ENCODE measurements at regions not wholly inside any gene's neighbourhood (a gene's known extent, or its start where the extent isn't known, plus 50 kb on each side); places are given as distances from the start of the nearest gene placed in this dataset.
A peak's percentile ranks its signal among the peaks of the same experiment; 100 is the strongest.
"Not testable (repeated sequence)": the region's sequence is repeated elsewhere in the genome, so short reads cannot be mapped to it uniquely, and the experiment has no call there.

GRCh38 chr4:11675051-11675800, 246.5 kb upstream of the HS3ST1 start:
- Histone ChIP-seq H3K9me3 (ENCODE audit: control insufficient read depth, low read depth, low read length) (no peaks in the 10 kb centered on the region), H3K27me3 (ENCODE audit: control insufficient read depth, insufficient read depth, low read length) (no peaks in the 10 kb centered on the region), H3K4me3 (ENCODE audit: low read length) (no peak overlapping the region), H3K4me1 (ENCODE audit: control insufficient read depth, insufficient read depth, low read length) (no peaks in the 10 kb centered on the region), H3K27ac (ENCODE audit: low read length) (no peak overlapping the region), H3K36me3 (ENCODE audit: control insufficient read depth, insufficient read depth, low read length) (no peaks in the 10 kb centered on the region)
- no peak for DNase-seq
- 100% methylated on average over 2 of the region's 3 CpGs for WGBS (ENCODE audit: insufficient coverage, low lambda C conversion rate)

DNA sequence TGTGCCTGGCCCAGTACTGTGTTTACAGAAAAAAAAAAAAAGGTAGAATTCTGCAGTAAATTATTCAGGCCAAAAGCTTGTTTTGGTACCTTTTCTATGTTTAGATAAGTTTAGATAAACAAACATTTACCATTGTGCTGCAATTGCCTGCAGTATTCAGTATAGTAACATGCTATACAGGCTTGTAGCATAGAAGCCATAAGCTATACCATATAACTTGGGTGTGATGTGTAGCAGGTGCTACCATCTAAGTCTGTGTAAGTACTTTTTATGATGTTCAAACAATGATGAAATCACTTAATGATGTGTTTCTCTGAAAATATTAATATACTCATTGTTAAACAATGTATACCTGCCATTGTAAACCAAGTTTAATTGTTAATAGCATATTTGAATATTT, 241.6 kb upstream of the HS3ST1 start:
- DNase-seq: peak in 1 of 2 donors; percentile 42
- H3K36me3 ChIP-seq (ENCODE audit: control insufficient read depth, insufficient read depth, low read length): no peaks in the 10 kb centered on the region
- H3K4me1 ChIP-seq (ENCODE audit: control insufficient read depth, insufficient read depth, low read length): no peaks in the 10 kb centered on the region
- no peak overlapping the region for H3K27ac ChIP-seq (ENCODE audit: low read length)
- H3K9me3 ChIP-seq (ENCODE audit: control insufficient read depth, low read depth, low read length): no peaks in the 10 kb centered on the region
- no peaks in the 10 kb centered on the region for H3K27me3 ChIP-seq (ENCODE audit: control insufficient read depth, insufficient read depth, low read length)
- H3K4me3 ChIP-seq (ENCODE audit: low read length): no peak overlapping the region

- H3K4me1 ChIP-seq (ENCODE audit: control insufficient read depth, insufficient read depth, low read length): no peaks in the 10 kb centered on the region
- no peaks in the 10 kb centered on the region for H3K36me3 ChIP-seq (ENCODE audit: control insufficient read depth, insufficient read depth, low read length)
- no peak overlapping the region for H3K27ac ChIP-seq (ENCODE audit: low read length)
- no CpG with 5 or more reads among the region's 2 CpGs for whole genome bisulfite sequencing (ENCODE audit: insufficient coverage, low lambda C conversion rate)
- no peaks in the 10 kb centered on the region for H3K27me3 ChIP-seq (ENCODE audit: control insufficient read depth, insufficient read depth, low read length)
- no peak for DNase-seq
- no peaks in the 10 kb centered on the region for H3K9me3 ChIP-seq (ENCODE audit: control insufficient read depth, low read depth, low read length)
- no peak overlapping the region for H3K4me3 ChIP-seq (ENCODE audit: low read length)
Observed at GRCh38 chr4:11669156-11669555, 240.5 kb upstream of the HS3ST1 start.

- no peak overlapping the region for H3K27ac ChIP-seq (ENCODE audit: low read length)
- H3K9me3 ChIP-seq (ENCODE audit: control insufficient read depth, low read depth, low read length): no peaks in the 10 kb centered on the region
- no peak for DNase-seq
- 100% methylated on average over 1 of the region's 4 CpGs for WGBS (ENCODE audit: insufficient coverage, low lambda C conversion rate)
- no peaks in the 10 kb centered on the region for H3K36me3 ChIP-seq (ENCODE audit: control insufficient read depth, insufficient read depth, low read length)
- H3K27me3 ChIP-seq (ENCODE audit: control insufficient read depth, insufficient read depth, low read length): no peaks in the 10 kb centered on the region
- H3K4me1 ChIP-seq (ENCODE audit: control insufficient read depth, insufficient read depth, low read length): no peaks in the 10 kb centered on the region
- no peak overlapping the region for H3K4me3 ChIP-seq (ENCODE audit: low read length)
Observed at GRCh38 chr4:11663114-11663513, 234.4 kb upstream of the HS3ST1 start.

GRCh38 chr4:11650801-11651596, 222.3 kb upstream of the HS3ST1 start:
- DNase-seq: no peak
- 100% methylated on average over 2 of the region's 19 CpGs for WGBS (ENCODE audit: insufficient coverage, low lambda C conversion rate)
- no peak overlapping the region for H3K4me3 ChIP-seq (ENCODE audit: low read length)

GRCh38 chr4:11647433-11647832, 218.7 kb upstream of the HS3ST1 start:
- H3K4me3 ChIP-seq (ENCODE audit: low read length): no peak overlapping the region
- H3K4me1 ChIP-seq (ENCODE audit: control insufficient read depth, insufficient read depth, low read length): no peaks in the 10 kb centered on the region
- no peaks in the 10 kb centered on the region for H3K27me3 ChIP-seq (ENCODE audit: control insufficient read depth, insufficient read depth, low read length)
- no peak for DNase-seq
- H3K36me3 ChIP-seq (ENCODE audit: control insufficient read depth, insufficient read depth, low read length): no peaks in the 10 kb centered on the region
- H3K9me3 ChIP-seq (ENCODE audit: control insufficient read depth, low read depth, low read length): no peaks in the 10 kb centered on the region
- H3K27ac ChIP-seq (ENCODE audit: low read length): no peak overlapping the region

More at GRCh38 chr4:11650801-11651596, 222.3 kb upstream of the HS3ST1 start:
- H3K36me3 ChIP-seq (ENCODE audit: control insufficient read depth, insufficient read depth, low read length): no peaks in the 10 kb centered on the region
- no peaks in the 10 kb centered on the region for H3K9me3 ChIP-seq (ENCODE audit: control insufficient read depth, low read depth, low read length)
- no peaks in the 10 kb centered on the region for H3K4me1 ChIP-seq (ENCODE audit: control insufficient read depth, insufficient read depth, low read length)
- no peaks in the 10 kb centered on the region for H3K27me3 ChIP-seq (ENCODE audit: control insufficient read depth, insufficient read depth, low read length)
- H3K27ac ChIP-seq (ENCODE audit: low read length): no peak overlapping the region

GRCh38 chr4:11643081-11643480, 214.4 kb upstream of the HS3ST1 start:
- H3K4me1 ChIP-seq (ENCODE audit: control insufficient read depth, insufficient read depth, low read length); H3K27ac ChIP-seq (ENCODE audit: low read length); H3K9me3 ChIP-seq (ENCODE audit: control insufficient read depth, low read depth, low read length); H3K27me3 ChIP-seq (ENCODE audit: control insufficient read depth, insufficient read depth, low read length); H3K36me3 ChIP-seq (ENCODE audit: control insufficient read depth, insufficient read depth, low read length); H3K4me3 ChIP-seq (ENCODE audit: low read length); DNase-seq: not testable (repeated sequence)
- 100% methylated on average over 1 of the region's 2 CpGs for WGBS (ENCODE audit: insufficient coverage, low lambda C conversion rate)

GRCh38 chr4:11640584-11640983, 211.9 kb upstream of the HS3ST1 start:
- DNase-seq: no peak
- Histone ChIP-seq H3K36me3 (ENCODE audit: control insufficient read depth, insufficient read depth, low read length) (no peaks in the 10 kb centered on the region), H3K4me3 (ENCODE audit: low read length) (no peak overlapping the region), H3K4me1 (ENCODE audit: control insufficient read depth, insufficient read depth, low read length) (no peaks in the 10 kb centered on the region), H3K9me3 (ENCODE audit: control insufficient read depth, low read depth, low read length) (no peaks in the 10 kb centered on the region), H3K27ac (ENCODE audit: low read length) (no peak overlapping the region), H3K27me3 (ENCODE audit: control insufficient read depth, insufficient read depth, low read length) (no peaks in the 10 kb centered on the region)
- WGBS (ENCODE audit: insufficient coverage, low lambda C conversion rate): no CpG with 5 or more reads among the region's 2 CpGs

GRCh38 chr4:11636551-11636950, 207.9 kb upstream of the HS3ST1 start:
- WGBS (ENCODE audit: insufficient coverage, low lambda C conversion rate): no CpG with 5 or more reads among the region's 4 CpGs
- H3K36me3 ChIP-seq (ENCODE audit: control insufficient read depth, insufficient read depth, low read length): no peaks in the 10 kb centered on the region
- H3K27me3 ChIP-seq (ENCODE audit: control insufficient read depth, insufficient read depth, low read length): no peaks in the 10 kb centered on the region
- H3K4me3 ChIP-seq (ENCODE audit: low read length): no peak overlapping the region
- no peaks in the 10 kb centered on the region for H3K9me3 ChIP-seq (ENCODE audit: control insufficient read depth, low read depth, low read length)
- no peak for DNase-seq
- no peak overlapping the region for H3K27ac ChIP-seq (ENCODE audit: low read length)
- H3K4me1 ChIP-seq (ENCODE audit: control insufficient read depth, insufficient read depth, low read length): no peaks in the 10 kb centered on the region

- no peak overlapping the region for H3K27ac ChIP-seq (ENCODE audit: low read length)
Observed at GRCh38 chr4:11636031-11636430, 207.3 kb upstream of the HS3ST1 start.

DNA sequence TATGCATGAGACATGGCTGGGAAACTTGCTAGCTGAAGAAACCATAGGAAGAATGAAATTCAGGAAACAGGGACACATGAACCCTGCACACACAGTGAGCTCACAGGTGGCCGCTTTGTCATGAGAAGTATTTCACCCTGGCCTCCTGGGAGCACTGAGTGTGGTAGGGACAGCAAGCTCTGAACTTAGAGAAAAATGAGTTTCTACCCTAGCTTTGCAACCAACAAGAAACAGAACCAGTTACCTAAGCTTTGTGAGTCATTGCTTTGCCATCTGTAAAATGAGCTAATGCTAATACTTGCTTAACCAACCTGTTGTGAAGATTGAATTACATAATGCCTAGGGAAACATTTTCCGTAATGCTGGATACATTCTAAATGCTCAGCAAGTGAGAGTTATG, 206.6 kb upstream of the HS3ST1 start:
- WGBS (ENCODE audit: insufficient coverage, low lambda C conversion rate): no CpG with 5 or more reads among the region's 2 CpGs
- Histone ChIP-seq H3K4me3 (ENCODE audit: low read length) (no peak overlapping the region), H3K36me3 (ENCODE audit: control insufficient read depth, insufficient read depth, low read length) (no peaks in the 10 kb centered on the region), H3K27me3 (ENCODE audit: control insufficient read depth, insufficient read depth, low read length) (no peaks in the 10 kb centered on the region), H3K9me3 (ENCODE audit: control insufficient read depth, low read depth, low read length) (no peaks in the 10 kb centered on the region), H3K27ac (ENCODE audit: low read length) (no peak overlapping the region), H3K4me1 (ENCODE audit: control insufficient read depth, insufficient read depth, low read length) (no peaks in the 10 kb centered on the region)
- DNase-seq: no peak

More at GRCh38 chr4:11636031-11636430, 207.3 kb upstream of the HS3ST1 start:
- H3K27me3 ChIP-seq (ENCODE audit: control insufficient read depth, insufficient read depth, low read length): no peaks in the 10 kb centered on the region
- no peaks in the 10 kb centered on the region for H3K4me1 ChIP-seq (ENCODE audit: control insufficient read depth, insufficient read depth, low read length)
- H3K36me3 ChIP-seq (ENCODE audit: control insufficient read depth, insufficient read depth, low read length): no peaks in the 10 kb centered on the region
- no peak for DNase-seq
- H3K4me3 ChIP-seq (ENCODE audit: low read length): no peak overlapping the region
- 60% methylated on average over 1 of the region's 3 CpGs for WGBS (ENCODE audit: insufficient coverage, low lambda C conversion rate)
- H3K9me3 ChIP-seq (ENCODE audit: control insufficient read depth, low read depth, low read length): no peaks in the 10 kb centered on the region
